Activated gamma-delta T cell treated with Interleukin-2 at 50 U/mL for 16 hours (primary cell): ENCODE measurements at regions not wholly inside any gene's neighbourhood (a gene's known extent, or its start where the extent isn't known, plus 50 kb on each side); places are given as distances from the start of the nearest gene placed in this dataset.
"Not testable (repeated sequence)": the region's sequence is repeated elsewhere in the genome, so short reads cannot be mapped to it uniquely, and the experiment has no call there.

Experiments used
- DNase-seq: peaks from one replicate; pipeline ENCODE4 v3.0.0-alpha.2; 2020

- DNase-seq: no peak
Observed at GRCh38 chrX:54615109-54615508, 85.1 kb downstream of the GNL3L start.

- DNase-seq: no peak
Observed at GRCh38 chrX:54633641-54634040, 103.6 kb downstream of the GNL3L start.

- no peak for DNase-seq
Observed at GRCh38 chrX:54639018-54639345, 109.0 kb downstream of the GNL3L start.

- DNase-seq: peak; percentile 91
Observed at GRCh38 chrX:54639346-54640102, 109.5 kb downstream of the GNL3L start.

- DNase-seq: no peak
Observed at GRCh38 chrX:54640103-54640690, 110.2 kb downstream of the GNL3L start.

- DNase-seq: no peak
Observed at GRCh38 chrX:54640736-54641135, 110.7 kb downstream of the GNL3L start.

GRCh38 chrX:54641530-54641929, 111.5 kb downstream of the GNL3L start:
- no peak for DNase-seq

GRCh38 chrX:54647607-54648006, 117.6 kb downstream of the GNL3L start:
- not testable (repeated sequence) for DNase-seq

GRCh38 chrX:54659547-54659946, 129.5 kb downstream of the GNL3L start:
- DNase-seq: no peak

- DNase-seq: no peak
Observed at GRCh38 chrX:54675762-54676161, 122.3 kb downstream of the ITIH6 start.

- DNase-seq: no peak
Observed at GRCh38 chrX:54695231-54695630, 102.8 kb downstream of the ITIH6 start.

GRCh38 chrX:54695816-54696487, 102.1 kb downstream of the ITIH6 start:
- DNase-seq: no peak
